ENCODE measurements at regions not wholly inside any gene's neighbourhood (a gene's known extent, or its start where the extent isn't known, plus 50 kb on each side); places are given as distances from the start of the nearest gene placed in this dataset.

DNA sequence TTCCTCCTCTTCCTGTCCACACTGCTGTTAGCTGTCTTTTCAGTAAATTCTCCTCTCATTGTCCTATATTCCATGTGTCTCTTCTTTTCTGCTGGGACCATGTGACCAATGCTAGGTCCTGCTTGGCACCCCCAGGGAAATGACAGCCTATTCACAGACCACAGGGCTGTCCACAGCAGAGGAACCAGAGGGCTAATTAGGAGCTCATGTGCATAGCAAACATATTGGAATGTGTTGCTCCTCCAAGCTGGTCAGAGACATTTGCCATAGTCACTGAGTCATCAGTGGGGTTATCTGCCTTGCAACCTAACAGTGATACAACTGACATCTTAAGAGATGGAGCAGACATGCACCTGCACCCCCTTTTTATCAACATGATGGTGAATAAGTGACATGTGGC, 67.9 kb upstream of the PUDP start:
- no peak overlapping the region for H3K4me3 ChIP-seq (ENCODE audit: low read depth, low read length)
- no peak for DNase-seq (ENCODE audit: low read depth)
- TF ChIP-seq CTCF (IDR thresholded peaks at IDR 0.05; ENCODE audit: insufficient read depth, low read depth, low read length), result no peak

- no peak for DNase-seq (ENCODE audit: low read depth)
- TF ChIP-seq CTCF (IDR thresholded peaks at IDR 0.05; ENCODE audit: insufficient read depth, low read depth, low read length), result no peak
- H3K4me3 ChIP-seq (ENCODE audit: low read depth, low read length), result no peak overlapping the region
Measured at GRCh38 chrX:7214251-7214650, 66.3 kb upstream of the PUDP start.

GRCh38 chrX:7205037-7205577, 57.2 kb upstream of the PUDP start:
- TF ChIP-seq CTCF (IDR thresholded peaks at IDR 0.05; ENCODE audit: insufficient read depth, low read depth, low read length), result no peak
- H3K4me3 ChIP-seq (ENCODE audit: low read depth, low read length), result no peak overlapping the region
- DNase-seq (ENCODE audit: low read depth), result no peak

GRCh38 chrX:7204619-7205018, 56.7 kb upstream of the PUDP start:
- DNase-seq (ENCODE audit: low read depth), result no peak
- H3K4me3 ChIP-seq (ENCODE audit: low read depth, low read length), result no peak overlapping the region
- TF ChIP-seq CTCF (IDR thresholded peaks at IDR 0.05; ENCODE audit: insufficient read depth, low read depth, low read length), result no peak

DNA sequence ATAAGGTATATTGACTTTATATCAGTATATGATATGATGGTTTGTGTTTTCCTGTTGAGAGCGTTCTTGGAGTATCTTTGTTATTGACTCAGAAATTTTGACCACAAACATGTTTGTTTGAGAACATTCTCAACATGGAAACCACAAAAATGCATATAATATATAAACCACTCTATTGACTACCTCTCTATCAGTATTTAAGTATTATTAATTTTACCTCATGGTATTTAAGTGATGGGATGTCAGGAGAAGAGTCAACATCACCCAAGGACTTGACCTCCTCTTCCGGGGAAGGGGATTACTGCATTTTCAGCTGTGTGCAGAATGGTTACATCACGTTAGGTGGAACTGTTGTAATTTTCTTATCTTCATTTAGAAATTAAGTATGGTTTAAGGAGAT, 54.3 kb upstream of the PUDP start:
- no peak for TF ChIP-seq CTCF (IDR thresholded peaks at IDR 0.05; ENCODE audit: insufficient read depth, low read depth, low read length)
- no peak overlapping the region for H3K4me3 ChIP-seq (ENCODE audit: low read depth, low read length)
- peak; percentile 35 for DNase-seq (ENCODE audit: low read depth)

GRCh38 chrX:7201496-7201895, 53.5 kb upstream of the PUDP start:
- no peak for TF ChIP-seq CTCF (IDR thresholded peaks at IDR 0.05; ENCODE audit: insufficient read depth, low read depth, low read length)
- peak; percentile 59 for DNase-seq (ENCODE audit: low read depth)
- no peak overlapping the region for H3K4me3 ChIP-seq (ENCODE audit: low read depth, low read length)

GRCh38 chrX:7198499-7198898, 50.5 kb upstream of the PUDP start:
- no peak for TF ChIP-seq CTCF (IDR thresholded peaks at IDR 0.05; ENCODE audit: insufficient read depth, low read depth, low read length)
- no peak overlapping the region for H3K4me3 ChIP-seq (ENCODE audit: low read depth, low read length)
- no peak for DNase-seq (ENCODE audit: low read depth)

Measured in fibroblast of villous mesenchyme (primary cell).